ENCODE measurements at regions not wholly inside any gene's neighbourhood (a gene's known extent, or its start where the extent isn't known, plus 50 kb on each side); places are given as distances from the start of the nearest gene placed in this dataset.

GRCh38 chr5:28648108-28648507, 1609.7 kb upstream of the CDH9 start:
- TF ChIP-seq POLR2A (IDR thresholded peaks at IDR 0.05) (no peak), CTCF (IDR thresholded peaks at IDR 0.05) (no peak), POLR2AphosphoS5 (IDR thresholded peaks at IDR 0.05) (no peak), EP300 (IDR thresholded peaks at IDR 0.05; ENCODE audit: low read depth) (no peak)
